Loucy (cell line): ENCODE measurements at regions not wholly inside any gene's neighbourhood (a gene's known extent, or its start where the extent isn't known, plus 50 kb on each side); places are given as distances from the start of the nearest gene placed in this dataset.

Experiments
- EZH2phosphoT487 ChIP-seq: fragments of 200-600 bp; IDR thresholded peaks from 2 replicates; pipeline ENCODE4 v1.6.1; 2018; ENCODE audit warnings: antibody characterized with exemption, mild to moderate bottlenecking, moderate library complexity, borderline replicate concordance
- TF ChIP-seq, protein P1 (sequence below): fragments of 200-600 bp; sonication (generic); conservative IDR thresholded peaks from 2 replicates; pipeline ENCODE4 v1.5.1; 2014; ENCODE audit warnings: mild to moderate bottlenecking, antibody characterized with exemption, low read length

DNA sequence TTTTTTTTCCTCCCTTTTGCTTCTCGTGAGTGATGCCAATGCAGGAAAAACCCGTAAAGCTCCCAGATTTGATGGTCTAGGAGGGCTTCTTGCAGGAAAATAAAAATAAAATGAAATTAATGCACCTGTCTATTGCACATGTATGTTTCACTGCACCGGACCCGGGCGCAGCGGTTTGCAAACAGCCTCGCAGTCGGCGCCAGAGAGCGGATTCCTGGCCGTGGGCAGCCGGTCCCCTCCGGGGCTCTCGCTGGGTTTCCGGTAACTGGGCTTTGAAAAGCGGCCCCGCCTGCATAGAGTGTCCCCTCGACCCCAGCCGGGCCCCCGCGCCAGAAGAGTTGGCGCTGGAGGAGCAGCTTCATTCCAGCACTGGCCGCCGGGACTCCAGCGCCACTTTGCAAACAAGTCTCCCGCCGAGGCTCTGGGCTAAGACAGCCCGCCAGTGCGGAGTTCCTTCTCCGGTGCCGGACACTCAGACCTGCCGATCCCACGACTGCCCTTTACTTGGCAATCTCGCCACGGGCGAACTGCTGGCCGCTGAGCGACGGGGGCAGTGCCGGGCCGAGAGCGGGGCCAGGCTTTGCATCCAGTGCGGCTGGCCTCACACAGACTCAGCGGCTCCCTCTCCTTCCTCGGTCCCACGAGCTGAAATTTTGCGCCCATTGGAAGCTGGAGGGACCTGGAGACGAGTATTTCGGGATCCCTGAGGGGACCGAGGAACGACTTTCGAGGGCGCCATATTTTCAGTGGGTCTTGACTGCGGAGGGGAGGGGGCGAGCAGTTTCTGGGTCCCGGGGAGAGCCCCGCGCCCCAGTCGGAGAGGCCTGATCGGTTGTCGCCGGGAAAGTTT lies 225.9 kb upstream of the C2CD4B start:
- TF ChIP-seq, protein P1, sequence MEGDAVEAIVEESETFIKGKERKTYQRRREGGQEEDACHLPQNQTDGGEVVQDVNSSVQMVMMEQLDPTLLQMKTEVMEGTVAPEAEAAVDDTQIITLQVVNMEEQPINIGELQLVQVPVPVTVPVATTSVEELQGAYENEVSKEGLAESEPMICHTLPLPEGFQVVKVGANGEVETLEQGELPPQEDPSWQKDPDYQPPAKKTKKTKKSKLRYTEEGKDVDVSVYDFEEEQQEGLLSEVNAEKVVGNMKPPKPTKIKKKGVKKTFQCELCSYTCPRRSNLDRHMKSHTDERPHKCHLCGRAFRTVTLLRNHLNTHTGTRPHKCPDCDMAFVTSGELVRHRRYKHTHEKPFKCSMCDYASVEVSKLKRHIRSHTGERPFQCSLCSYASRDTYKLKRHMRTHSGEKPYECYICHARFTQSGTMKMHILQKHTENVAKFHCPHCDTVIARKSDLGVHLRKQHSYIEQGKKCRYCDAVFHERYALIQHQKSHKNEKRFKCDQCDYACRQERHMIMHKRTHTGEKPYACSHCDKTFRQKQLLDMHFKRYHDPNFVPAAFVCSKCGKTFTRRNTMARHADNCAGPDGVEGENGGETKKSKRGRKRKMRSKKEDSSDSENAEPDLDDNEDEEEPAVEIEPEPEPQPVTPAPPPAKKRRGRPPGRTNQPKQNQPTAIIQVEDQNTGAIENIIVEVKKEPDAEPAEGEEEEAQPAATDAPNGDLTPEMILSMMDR: no peak
- TF ChIP-seq EZH2phosphoT487: no peak
